Uterus (tissue), 3 donors: ENCODE measurements at regions not wholly inside any gene's neighbourhood (a gene's known extent, or its start where the extent isn't known, plus 50 kb on each side); places are given as distances from the start of the nearest gene placed in this dataset.

Experiments
- DNase-seq, 2 donors: peaks; one replicate each; pipeline ENCODE4 v3.0.0-alpha.2; 2019 to 2020
- H3K27ac ChIP-seq, 2 donors: fragments of 200-600 bp; sonication (generic); 1 replicate in 1 of 2; 2 replicates in 1 of 2; pipeline ENCODE4 v1.5.1; 2016 to 2018
- H3K27me3 ChIP-seq, 2 donors: fragments of 200-600 bp; sonication (generic); one replicate each; pipeline ENCODE4 v1.5.1; 2018 to 2019; ENCODE audit warnings: control low read depth in 1 of 2
- H3K36me3 ChIP-seq, 2 donors: fragments of 200-600 bp; sonication (generic); one replicate each; pipeline ENCODE4 v1.5.1; 2019; ENCODE audit warnings: control low read depth in 1 of 2
- H3K4me1 ChIP-seq, 2 donors: fragments of 200-600 bp; sonication (generic); one replicate each; pipeline ENCODE4 v1.5.1; 2018 to 2019; ENCODE audit warnings: control low read depth in 1 of 2
- H3K4me3 ChIP-seq, 2 donors: fragments of 200-600 bp; sonication (generic); 1 replicate in 1 of 2; 2 replicates in 1 of 2; pipeline ENCODE4 v1.5.1; 2018 to 2019; ENCODE audit warnings: mild to moderate bottlenecking in 1 of 2
- H3K9me3 ChIP-seq, 2 donors: fragments of 200-600 bp; sonication (generic); one replicate each; pipeline ENCODE4 v1.5.1; 2019; ENCODE audit warnings: control low read depth in 1 of 2
- POLR2A ChIP-seq, 2 donors: fragments of 450-650 bp; IDR thresholded peaks; one replicate each; pipeline ENCODE4 v1.6.1; 2016; ENCODE audit warnings: antibody characterized with exemption in 2 of 2, mild to moderate bottlenecking in 1 of 2, moderate library complexity in 1 of 2
- intact Hi-C: fragments of 100-400 bp; cut with DNase I; formaldehyde crosslinking; loops from one replicate; pipeline ENCODE4 v1.15.1; 2023; ENCODE audit warnings: low total_unique reads
- TF ChIP-seq, protein P1 (sequence below), 4 experiments: fragments of 200-600 bp in 2 of 4; fragments of 450-650 bp in 2 of 4; sonication (generic) in 2 of 4; IDR thresholded peaks; one replicate each; pipeline ENCODE4 v1.5.1; 2016 to 2019; ENCODE audit warnings: antibody characterized with exemption in 4 of 4, mild to moderate bottlenecking in 2 of 4, moderate library complexity in 1 of 4
- donor health status: DM: yes; HTN: yes; CAD: no.

DNA sequence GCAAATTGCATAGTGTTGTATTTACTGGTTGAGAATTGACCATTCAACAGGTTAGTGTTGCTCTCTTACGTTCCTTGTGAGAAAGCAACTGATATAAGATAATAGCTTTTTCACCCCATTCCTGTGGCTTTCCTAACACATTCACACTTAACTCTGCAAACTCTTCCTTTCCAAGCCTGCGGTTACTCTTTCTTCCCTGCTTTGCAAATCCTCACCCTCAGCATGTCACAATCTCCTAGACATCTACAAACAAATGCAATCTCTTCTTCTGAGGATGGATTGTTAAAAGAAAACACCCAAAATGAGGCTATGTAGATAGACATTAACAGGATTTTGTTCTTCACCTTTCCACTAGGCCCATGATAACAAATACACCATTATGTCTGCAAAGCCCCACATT lies 771.7 kb upstream of the PCDH7 start:
- H3K36me3 ChIP-seq: no peaks in the 10 kb centered on the region
- H3K4me1 ChIP-seq: no peaks in the 10 kb centered on the region
- no peak overlapping the region for H3K27ac ChIP-seq
- DNase-seq: no peak
- no peaks in the 10 kb centered on the region for H3K9me3 ChIP-seq
- no peaks in the 10 kb centered on the region for H3K27me3 ChIP-seq
- no peak overlapping the region for H3K4me3 ChIP-seq
- TF ChIP-seq POLR2A (IDR thresholded peaks at IDR 0.05): no peak
- TF ChIP-seq, protein P1, sequence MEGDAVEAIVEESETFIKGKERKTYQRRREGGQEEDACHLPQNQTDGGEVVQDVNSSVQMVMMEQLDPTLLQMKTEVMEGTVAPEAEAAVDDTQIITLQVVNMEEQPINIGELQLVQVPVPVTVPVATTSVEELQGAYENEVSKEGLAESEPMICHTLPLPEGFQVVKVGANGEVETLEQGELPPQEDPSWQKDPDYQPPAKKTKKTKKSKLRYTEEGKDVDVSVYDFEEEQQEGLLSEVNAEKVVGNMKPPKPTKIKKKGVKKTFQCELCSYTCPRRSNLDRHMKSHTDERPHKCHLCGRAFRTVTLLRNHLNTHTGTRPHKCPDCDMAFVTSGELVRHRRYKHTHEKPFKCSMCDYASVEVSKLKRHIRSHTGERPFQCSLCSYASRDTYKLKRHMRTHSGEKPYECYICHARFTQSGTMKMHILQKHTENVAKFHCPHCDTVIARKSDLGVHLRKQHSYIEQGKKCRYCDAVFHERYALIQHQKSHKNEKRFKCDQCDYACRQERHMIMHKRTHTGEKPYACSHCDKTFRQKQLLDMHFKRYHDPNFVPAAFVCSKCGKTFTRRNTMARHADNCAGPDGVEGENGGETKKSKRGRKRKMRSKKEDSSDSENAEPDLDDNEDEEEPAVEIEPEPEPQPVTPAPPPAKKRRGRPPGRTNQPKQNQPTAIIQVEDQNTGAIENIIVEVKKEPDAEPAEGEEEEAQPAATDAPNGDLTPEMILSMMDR (IDR thresholded peaks at IDR 0.05): no peak
- intact Hi-C loops: no loop called here

DNA sequence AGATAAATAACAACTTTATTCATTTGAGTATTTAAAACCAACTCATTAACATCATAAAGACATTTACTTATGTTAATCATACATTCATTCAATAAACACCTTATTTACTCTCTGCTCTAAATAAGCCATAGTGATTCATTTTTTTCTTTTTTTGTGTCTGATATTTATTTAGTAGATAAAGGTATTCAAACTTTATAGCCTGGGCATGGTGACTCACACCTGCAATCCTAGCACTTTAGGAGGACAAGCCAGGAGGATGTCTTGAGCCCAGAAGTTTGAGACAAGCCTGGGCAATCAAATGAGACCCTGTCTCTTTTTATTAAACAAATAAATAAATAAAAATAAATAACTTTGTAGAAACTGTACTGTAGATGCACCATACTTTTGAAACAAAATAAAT lies 771.3 kb upstream of the PCDH7 start:
- no peak for DNase-seq
- H3K9me3 ChIP-seq: no peaks in the 10 kb centered on the region
- TF ChIP-seq, protein P1 (IDR thresholded peaks at IDR 0.05): no peak
- no peak for TF ChIP-seq POLR2A (IDR thresholded peaks at IDR 0.05)
- no peak overlapping the region for H3K4me3 ChIP-seq
- no peaks in the 10 kb centered on the region for H3K4me1 ChIP-seq
- no peaks in the 10 kb centered on the region for H3K27me3 ChIP-seq
- no peaks in the 10 kb centered on the region for H3K36me3 ChIP-seq
- no peak overlapping the region for H3K27ac ChIP-seq
- intact Hi-C loops: no loop called here

DNA sequence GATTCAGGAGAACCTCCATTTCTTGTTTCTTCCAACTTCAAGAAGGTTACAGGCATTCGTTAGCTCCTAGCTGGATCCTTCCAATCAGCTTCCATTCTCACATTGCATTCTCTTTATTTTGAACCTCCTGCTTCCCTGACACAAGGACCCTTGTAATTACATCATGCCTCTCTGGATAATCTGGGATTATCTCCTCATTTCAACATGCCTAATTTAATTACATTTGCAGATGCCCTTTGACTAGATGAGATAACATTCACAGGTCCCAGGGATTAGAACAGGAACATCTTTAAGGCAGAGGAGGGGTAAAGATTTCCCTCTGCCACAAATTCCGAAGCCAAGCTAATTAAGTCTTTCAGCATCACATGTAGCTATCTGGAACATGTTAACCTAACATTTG lies 753.8 kb upstream of the PCDH7 start:
- no peaks in the 10 kb centered on the region for H3K36me3 ChIP-seq
- H3K9me3 ChIP-seq: no peaks in the 10 kb centered on the region
- H3K4me3 ChIP-seq: no peak overlapping the region
- no peak for DNase-seq
- peaks cover 0 to 3% of the 10 kb centered on the region in 2 donors for H3K27me3 ChIP-seq
- TF ChIP-seq POLR2A (IDR thresholded peaks at IDR 0.05): no peak
- TF ChIP-seq, protein P1 (IDR thresholded peaks at IDR 0.05): no peak
- intact Hi-C loops: no loop called here
- H3K27ac ChIP-seq: no peak overlapping the region
- no peaks in the 10 kb centered on the region for H3K4me1 ChIP-seq

DNA sequence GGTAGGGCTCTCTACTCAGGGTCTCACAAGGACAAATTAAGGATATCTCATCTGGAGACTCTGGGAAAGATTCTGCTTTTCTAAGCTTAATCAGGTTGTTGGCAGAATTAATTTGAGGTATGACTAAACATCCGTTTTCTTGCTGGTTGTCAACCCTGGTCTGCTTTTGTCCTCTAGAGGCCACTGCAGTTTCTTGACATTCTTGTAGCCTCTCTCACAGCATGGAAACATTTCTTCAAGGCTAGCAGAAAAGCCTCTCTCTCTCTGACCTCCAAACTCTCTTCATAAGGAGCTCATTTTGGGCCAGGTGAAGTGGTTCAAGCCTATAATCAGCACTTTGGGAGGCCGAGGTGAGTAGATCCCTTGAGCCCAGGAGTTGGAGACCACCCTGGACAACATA lies 749.5 kb upstream of the PCDH7 start:
- intact Hi-C loops: no loop called here
- no peak for TF ChIP-seq POLR2A (IDR thresholded peaks at IDR 0.05)
- TF ChIP-seq, protein P1 (IDR thresholded peaks at IDR 0.05): no peak
- DNase-seq: no peak
- Histone ChIP-seq H3K27me3 (no peaks in the 10 kb centered on the region), H3K4me3 (no peak overlapping the region), H3K4me1 (no peaks in the 10 kb centered on the region), H3K36me3 (no peaks in the 10 kb centered on the region), H3K9me3 (no peaks in the 10 kb centered on the region), H3K27ac (no peak overlapping the region)

DNA sequence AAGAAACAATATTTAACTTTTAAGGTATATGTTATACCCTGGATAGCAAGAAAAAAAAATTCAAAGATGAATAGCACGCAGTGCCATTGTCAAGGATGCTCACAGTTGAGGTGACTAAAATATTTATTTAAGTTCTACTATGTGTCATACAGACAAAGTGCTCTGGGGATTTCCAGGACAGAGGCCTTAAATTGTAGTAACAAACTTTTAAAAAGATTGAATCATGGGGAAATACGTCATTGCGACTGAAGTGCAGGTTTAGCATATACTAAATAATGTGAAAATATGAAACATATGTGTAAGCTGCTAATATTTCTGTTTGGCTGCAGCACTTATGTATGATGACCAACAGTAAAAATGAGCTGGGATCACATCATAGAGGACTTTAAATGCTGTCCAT lies 748.0 kb upstream of the PCDH7 start:
- Histone ChIP-seq H3K4me1 (no peaks in the 10 kb centered on the region), H3K4me3 (no peak overlapping the region), H3K27ac (no peak overlapping the region), H3K36me3 (no peaks in the 10 kb centered on the region), H3K9me3 (no peaks in the 10 kb centered on the region), H3K27me3 (no peaks in the 10 kb centered on the region)
- DNase-seq: no peak
- intact Hi-C loops: no loop called here
- no peak for TF ChIP-seq POLR2A (IDR thresholded peaks at IDR 0.05)
- TF ChIP-seq, protein P1 (IDR thresholded peaks at IDR 0.05): no peak
